ENCODE measurements at regions not wholly inside any gene's neighbourhood (a gene's known extent, or its start where the extent isn't known, plus 50 kb on each side); places are given as distances from the start of the nearest gene placed in this dataset.

DNA sequence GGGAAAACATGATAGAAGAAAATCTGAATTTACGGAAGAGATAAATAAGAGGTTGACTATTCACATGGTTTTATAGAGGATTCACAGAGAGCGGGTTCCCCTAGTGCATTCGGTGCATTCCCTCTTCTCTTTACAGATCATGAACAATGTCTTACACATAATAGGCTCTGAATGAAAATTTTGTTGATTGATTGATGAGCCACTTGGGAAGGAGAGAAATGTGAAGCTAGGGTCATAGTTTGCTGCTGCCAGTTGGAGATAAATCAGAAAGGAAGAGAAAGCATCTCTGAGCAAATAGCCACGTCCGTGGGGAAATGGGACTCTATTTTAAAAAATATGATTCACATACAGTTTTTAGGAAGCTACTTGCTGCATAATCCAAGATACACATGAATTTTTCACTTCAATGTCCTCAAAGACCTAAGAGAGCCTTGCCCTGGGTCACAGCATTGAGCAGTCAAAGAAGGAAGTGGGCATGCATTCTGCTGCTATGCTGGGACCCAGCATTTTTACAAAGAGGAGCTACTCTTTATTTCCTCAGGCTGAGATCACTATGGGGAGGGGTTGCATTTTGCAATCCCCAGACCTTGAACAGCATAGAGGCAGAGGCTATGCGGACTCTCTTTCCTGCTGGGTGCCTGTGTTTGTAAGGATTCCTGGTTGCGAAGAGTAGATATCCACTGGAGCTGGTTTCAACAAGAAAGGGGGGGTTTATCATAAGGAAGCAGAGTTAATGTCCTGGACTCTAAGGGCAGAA, 395.3 kb downstream of the TSN start:
- Histone ChIP-seq H3K36me3 (no peaks in the 10 kb centered on the region), H3K27me3 (peaks cover 5% of the 10 kb centered on the region), H3K27ac (no peak overlapping the region), H3K4me1 (no peaks in the 10 kb centered on the region), H3K4me3 (no peak overlapping the region), H3K9me3 (no peaks in the 10 kb centered on the region)
- no peak for ATAC-seq
- TF ChIP-seq POLR2A (IDR thresholded peaks at IDR 0.05) (no peak), EP300 (IDR thresholded peaks at IDR 0.05) (no peak), POLR2AphosphoS5 (IDR thresholded peaks at IDR 0.05) (no peak)
- TF ChIP-seq, protein P1, sequence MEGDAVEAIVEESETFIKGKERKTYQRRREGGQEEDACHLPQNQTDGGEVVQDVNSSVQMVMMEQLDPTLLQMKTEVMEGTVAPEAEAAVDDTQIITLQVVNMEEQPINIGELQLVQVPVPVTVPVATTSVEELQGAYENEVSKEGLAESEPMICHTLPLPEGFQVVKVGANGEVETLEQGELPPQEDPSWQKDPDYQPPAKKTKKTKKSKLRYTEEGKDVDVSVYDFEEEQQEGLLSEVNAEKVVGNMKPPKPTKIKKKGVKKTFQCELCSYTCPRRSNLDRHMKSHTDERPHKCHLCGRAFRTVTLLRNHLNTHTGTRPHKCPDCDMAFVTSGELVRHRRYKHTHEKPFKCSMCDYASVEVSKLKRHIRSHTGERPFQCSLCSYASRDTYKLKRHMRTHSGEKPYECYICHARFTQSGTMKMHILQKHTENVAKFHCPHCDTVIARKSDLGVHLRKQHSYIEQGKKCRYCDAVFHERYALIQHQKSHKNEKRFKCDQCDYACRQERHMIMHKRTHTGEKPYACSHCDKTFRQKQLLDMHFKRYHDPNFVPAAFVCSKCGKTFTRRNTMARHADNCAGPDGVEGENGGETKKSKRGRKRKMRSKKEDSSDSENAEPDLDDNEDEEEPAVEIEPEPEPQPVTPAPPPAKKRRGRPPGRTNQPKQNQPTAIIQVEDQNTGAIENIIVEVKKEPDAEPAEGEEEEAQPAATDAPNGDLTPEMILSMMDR (IDR thresholded peaks at IDR 0.05), result no peak
- 54 to 81% methylated on average over 7 of the region's 7 CpGs for WGBS, 2 donors (ENCODE audit: low coverage in 1 of 2)

DNA sequence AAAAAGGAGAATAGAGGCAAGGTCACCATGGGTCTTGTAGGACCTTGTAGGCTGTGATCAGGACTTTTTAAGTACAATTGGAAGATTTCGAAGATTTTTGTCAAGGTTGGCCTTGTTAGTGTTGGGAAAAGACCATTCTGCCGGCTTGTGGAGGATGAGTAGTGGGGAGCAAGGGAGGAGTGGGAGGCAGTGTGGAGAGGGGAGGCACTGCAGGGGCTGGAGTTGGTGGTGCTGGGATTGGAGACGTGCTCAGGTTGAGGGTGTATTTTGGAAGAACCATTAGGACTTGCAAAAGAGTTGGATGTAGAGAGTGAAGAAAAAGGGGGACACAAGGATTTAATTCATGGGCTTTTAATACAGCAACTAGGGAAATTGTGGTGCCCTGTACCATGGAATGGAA, 397.1 kb downstream of the TSN start:
- ATAC-seq, result no peak
- H3K27me3 ChIP-seq, result peaks cover 5% of the 10 kb centered on the region
- TF ChIP-seq, protein P1 (IDR thresholded peaks at IDR 0.05), result no peak
- TF ChIP-seq POLR2AphosphoS5 (IDR thresholded peaks at IDR 0.05) (no peak), POLR2A (IDR thresholded peaks at IDR 0.05) (no peak)
- H3K4me3 ChIP-seq, result no peak overlapping the region
- 96 to 100% methylated on average over 1 to 3 of the region's 3 CpGs for WGBS, 2 donors (ENCODE audit: low coverage in 1 of 2)
- no peaks in the 10 kb centered on the region for H3K4me1 ChIP-seq
- no peaks in the 10 kb centered on the region for H3K9me3 ChIP-seq
- H3K36me3 ChIP-seq, result no peaks in the 10 kb centered on the region
- H3K27ac ChIP-seq, result no peak overlapping the region

DNA sequence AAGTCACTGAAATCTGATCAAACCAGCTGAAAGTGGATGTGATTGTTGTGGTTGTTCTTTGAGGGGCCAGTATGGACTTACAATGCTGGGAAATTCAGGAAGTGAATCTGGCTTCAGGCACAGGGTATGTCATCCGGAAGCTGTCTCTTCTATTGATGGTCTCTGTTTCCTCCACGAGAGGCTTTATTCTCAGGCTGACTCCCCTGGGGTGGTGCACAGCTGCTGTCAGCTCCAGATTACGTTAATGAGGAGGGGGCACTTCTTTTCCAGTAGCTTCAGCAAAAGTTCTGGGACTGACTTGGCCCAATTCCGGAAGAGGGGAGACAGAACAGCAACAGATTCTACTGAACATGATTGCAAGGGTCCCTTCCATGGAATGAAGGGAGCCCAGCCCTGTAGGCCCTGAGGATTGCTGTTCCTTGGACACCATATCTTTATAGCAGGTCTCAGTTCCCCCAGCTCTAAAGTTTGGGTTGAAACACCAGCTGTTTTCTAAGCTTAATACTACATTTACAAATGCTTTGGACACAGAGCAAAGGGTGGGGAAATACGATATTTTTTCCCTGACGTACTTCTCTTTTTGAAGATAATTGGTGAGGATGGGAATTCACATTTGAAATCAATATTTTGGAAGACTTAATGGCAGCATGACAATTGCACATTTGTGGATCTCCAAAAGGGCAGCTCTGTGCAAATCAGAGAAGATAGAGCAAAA, 400.9 kb downstream of the TSN start:
- H3K4me1 ChIP-seq, result no peaks in the 10 kb centered on the region
- 53 to 61% methylated on average over 3 to 5 of the region's 6 CpGs for WGBS, 2 donors (ENCODE audit: low coverage in 1 of 2)
- no peak for ATAC-seq

DNA sequence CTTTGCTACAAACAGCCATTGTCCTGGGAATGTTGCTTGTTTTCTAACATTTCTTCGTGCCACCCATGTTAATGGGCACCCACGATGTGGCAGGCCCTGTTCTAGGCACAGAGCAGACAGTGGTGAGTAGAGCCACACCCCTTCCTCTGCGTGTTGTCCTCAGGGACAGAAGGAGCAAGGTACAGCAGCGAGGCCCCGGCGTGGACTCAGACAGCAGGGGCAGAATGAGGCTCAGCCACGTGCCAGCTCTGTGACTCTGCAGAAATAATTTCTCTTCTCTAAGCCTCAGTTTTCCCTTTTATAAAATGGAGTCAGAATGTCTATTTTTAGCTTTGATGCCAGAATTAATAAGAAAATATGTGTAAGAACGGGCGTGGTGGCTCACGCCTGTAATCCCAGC, 401.7 kb downstream of the TSN start:
- TF ChIP-seq, protein P1 (IDR thresholded peaks at IDR 0.05), result no peak
- no peak for TF ChIP-seq POLR2AphosphoS5 (IDR thresholded peaks at IDR 0.05)
- no peak for TF ChIP-seq POLR2A (IDR thresholded peaks at IDR 0.05)
- no peak for TF ChIP-seq EP300 (IDR thresholded peaks at IDR 0.05)
- H3K36me3 ChIP-seq, result no peaks in the 10 kb centered on the region
- peaks cover 5% of the 10 kb centered on the region for H3K27me3 ChIP-seq
- ATAC-seq, result no peak
- H3K27ac ChIP-seq, result no peak overlapping the region
- H3K4me3 ChIP-seq, result no peak overlapping the region
- no peaks in the 10 kb centered on the region for H3K4me1 ChIP-seq
- 80% methylated on average over 1 of the region's 10 CpGs; no CpG with 5 or more reads in 1 of the 2 donors for WGBS, 2 donors (ENCODE audit: low coverage in 1 of 2)
- H3K9me3 ChIP-seq, result no peaks in the 10 kb centered on the region

More for the DNA sequence above, 400.9 kb downstream of the TSN start:
- Histone ChIP-seq H3K27ac (no peak overlapping the region), H3K4me3 (no peak overlapping the region), H3K27me3 (peaks cover 5% of the 10 kb centered on the region), H3K9me3 (no peaks in the 10 kb centered on the region), H3K36me3 (no peaks in the 10 kb centered on the region)
- TF ChIP-seq POLR2A (IDR thresholded peaks at IDR 0.05) (no peak), POLR2AphosphoS5 (IDR thresholded peaks at IDR 0.05) (no peak), EP300 (IDR thresholded peaks at IDR 0.05) (no peak)
- TF ChIP-seq, protein P1 (IDR thresholded peaks at IDR 0.05), result no peak

DNA sequence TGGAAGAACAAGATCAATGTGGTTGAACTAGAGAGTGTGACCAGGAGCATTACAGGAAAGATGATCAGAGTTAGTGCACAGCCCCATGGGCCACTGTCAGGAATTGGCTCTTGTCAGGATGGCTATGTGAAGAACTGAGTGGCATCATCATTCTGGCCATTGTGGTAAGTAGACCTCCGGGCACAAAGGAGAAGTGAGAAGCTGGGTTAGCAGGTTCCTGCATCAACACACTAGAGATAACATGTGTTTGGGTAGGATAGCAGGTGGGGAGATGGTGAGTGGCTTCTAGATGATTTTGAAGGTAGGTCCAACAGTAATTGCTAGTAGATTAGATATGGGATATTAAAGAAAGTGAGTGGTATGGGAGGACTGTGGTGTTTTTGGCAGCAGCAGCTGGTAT, 408.2 kb downstream of the TSN start:
- no peak for ATAC-seq
- H3K9me3 ChIP-seq, result no peaks in the 10 kb centered on the region
- TF ChIP-seq POLR2AphosphoS5 (IDR thresholded peaks at IDR 0.05), result no peak
- TF ChIP-seq, protein P1 (IDR thresholded peaks at IDR 0.05), result no peak
- no peaks in the 10 kb centered on the region for H3K27me3 ChIP-seq
- H3K27ac ChIP-seq, result no peak overlapping the region
- WGBS, 2 donors (ENCODE audit: low coverage in 1 of 2), result 57 to 100% methylated on average over 1 of the region's 1 CpG
- H3K4me1 ChIP-seq, result no peaks in the 10 kb centered on the region
- no peaks in the 10 kb centered on the region for H3K36me3 ChIP-seq
- H3K4me3 ChIP-seq, result no peak overlapping the region

Data from gastroesophageal sphincter (tissue), 4 donors.